GM12872 (cell line): ENCODE measurements at regions not wholly inside any gene's neighbourhood (a gene's known extent, or its start where the extent isn't known, plus 50 kb on each side); places are given as distances from the start of the nearest gene placed in this dataset.

ENCODE experiments used
- TF ChIP-seq, protein P1 (sequence below): IDR thresholded peaks from 3 replicates; pipeline ENCODE4 v1.5.1; 2011; ENCODE audit warnings: low read depth, mild to moderate bottlenecking, low read length, moderate library complexity; ENCODE audit not compliant: insufficient read depth

DNA sequence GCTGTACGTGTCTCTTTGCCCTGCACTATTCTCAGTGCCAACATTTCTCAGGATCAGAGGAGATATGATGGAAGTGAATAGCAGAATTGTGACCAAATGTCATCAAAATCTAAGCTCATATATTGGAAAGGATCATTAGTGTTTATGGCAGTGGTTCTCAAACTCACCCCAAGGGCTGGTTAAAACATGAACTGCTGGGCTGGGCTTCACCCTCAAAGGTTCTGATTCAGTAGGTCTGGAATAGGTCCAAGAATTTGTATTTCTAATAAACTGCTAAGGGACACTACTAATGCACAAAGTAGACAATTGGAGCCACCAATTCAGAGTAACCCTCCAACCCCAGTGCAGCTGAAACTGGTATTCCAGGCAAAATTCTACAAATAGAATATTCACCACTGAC is 317.9 kb upstream of the UBE2E3 start:
- TF ChIP-seq, protein P1, sequence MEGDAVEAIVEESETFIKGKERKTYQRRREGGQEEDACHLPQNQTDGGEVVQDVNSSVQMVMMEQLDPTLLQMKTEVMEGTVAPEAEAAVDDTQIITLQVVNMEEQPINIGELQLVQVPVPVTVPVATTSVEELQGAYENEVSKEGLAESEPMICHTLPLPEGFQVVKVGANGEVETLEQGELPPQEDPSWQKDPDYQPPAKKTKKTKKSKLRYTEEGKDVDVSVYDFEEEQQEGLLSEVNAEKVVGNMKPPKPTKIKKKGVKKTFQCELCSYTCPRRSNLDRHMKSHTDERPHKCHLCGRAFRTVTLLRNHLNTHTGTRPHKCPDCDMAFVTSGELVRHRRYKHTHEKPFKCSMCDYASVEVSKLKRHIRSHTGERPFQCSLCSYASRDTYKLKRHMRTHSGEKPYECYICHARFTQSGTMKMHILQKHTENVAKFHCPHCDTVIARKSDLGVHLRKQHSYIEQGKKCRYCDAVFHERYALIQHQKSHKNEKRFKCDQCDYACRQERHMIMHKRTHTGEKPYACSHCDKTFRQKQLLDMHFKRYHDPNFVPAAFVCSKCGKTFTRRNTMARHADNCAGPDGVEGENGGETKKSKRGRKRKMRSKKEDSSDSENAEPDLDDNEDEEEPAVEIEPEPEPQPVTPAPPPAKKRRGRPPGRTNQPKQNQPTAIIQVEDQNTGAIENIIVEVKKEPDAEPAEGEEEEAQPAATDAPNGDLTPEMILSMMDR, result no peak

DNA sequence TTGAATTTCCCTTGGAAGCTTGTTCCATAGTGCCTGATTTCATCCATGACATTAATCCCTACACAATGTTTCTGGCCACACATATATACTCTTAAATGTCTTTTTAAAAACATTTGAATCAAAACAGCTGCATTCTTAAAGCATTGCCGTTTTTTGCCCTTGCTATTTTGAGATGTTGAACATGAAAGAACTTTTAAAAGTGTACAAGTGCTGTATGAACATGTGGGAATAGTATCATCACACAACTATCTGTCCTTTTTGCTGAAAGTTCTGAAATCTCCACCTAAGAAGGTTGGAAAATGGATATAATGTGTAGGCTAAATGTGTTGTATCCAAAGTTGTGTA is 318.7 kb upstream of the UBE2E3 start:
- TF ChIP-seq, protein P1, result no peak

DNA sequence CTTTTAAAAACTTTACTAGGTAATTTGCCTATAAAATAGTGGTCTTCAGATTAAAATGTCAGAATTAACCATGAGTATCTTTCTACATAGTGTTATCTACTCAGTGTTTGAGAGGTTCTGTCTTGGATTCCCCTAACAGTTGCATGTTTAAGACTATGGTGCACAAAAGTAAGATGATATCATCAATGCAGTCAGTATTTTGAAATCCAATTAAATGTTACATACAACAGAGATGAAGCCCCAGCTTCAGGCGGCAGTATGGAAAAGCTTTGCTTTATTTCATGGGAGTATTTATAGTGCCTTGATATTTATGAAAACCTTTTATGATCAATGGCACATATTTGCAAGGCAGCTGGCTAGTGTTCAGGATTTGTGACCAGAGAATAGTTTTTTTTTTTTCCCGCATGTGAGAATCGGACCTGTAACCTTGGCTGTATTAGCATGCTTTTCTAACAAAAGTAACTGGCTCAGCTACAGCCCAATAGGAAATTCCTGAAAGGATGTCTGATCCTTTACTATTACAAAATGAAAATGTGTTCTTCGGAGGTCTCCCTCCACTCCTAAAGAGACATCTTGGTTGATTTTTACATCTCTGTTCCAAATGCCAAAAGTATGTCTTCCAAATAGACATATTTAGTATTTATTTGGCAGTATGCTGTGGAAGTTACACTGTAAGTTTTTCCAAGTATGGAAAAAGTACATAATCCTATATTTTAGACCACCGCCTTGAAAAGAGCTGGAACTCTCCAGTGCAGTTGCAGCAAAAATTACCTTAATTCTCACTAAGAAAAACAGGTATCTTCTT is 319.3 kb upstream of the UBE2E3 start:
- TF ChIP-seq, protein P1, result no peak

DNA sequence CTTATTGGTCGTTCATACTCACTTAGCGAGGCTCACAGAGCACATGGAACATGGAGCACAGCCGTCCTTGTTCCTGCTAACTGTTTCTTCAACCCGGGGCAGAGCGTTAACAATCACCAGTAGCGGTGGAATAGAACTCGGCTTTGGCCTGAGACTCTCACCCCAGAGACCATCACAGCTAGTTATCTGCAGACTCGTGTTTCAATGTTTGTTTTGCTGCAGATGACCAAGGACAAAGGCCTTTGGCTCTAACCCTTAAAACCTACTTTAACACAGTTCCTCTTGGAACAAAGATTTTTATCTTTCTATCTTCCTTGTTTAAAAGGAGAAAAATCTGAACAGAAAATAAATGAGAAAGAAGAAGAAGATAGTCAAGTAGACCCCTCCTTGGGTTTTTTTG is 320.2 kb upstream of the UBE2E3 start:
- TF ChIP-seq, protein P1, result no peak

DNA sequence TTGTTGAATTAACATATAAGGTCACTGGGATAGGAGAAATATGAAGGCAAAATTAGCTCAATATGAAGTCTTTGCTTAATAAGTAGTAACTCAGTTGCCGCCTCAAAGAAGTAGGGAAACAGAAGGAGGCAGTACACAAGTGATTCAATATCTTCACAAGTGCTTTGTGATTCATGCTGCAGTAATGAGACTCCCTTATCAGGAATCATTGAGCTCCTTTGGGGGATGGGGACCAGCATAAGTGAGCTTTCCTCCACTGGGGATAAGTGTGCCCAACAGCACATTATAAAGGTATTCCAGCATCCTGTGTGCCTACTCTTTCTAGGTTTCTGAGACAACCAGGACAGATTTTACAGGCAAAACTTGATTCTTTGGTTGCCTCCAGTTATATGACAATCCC is 323.4 kb upstream of the UBE2E3 start:
- TF ChIP-seq, protein P1, result no peak

DNA sequence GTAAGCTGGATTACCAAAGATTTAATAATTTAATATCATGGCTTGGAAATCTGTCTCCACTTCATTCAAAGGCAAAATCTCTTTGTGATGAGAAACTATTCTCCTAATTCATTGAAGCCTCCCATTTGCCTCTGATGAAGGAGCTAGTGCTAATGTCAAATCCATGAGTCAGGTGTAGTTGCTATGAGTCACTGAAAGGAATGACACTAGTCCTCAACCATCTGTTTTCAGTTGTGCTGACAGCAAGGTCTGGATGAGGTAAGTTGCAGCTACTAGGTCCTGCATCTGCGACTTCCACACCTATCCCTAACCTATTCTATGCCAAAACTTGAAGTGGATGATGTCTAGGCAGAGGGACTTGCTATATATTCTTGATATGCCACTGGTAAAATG is 324.0 kb upstream of the UBE2E3 start:
- TF ChIP-seq, protein P1, result no peak

DNA sequence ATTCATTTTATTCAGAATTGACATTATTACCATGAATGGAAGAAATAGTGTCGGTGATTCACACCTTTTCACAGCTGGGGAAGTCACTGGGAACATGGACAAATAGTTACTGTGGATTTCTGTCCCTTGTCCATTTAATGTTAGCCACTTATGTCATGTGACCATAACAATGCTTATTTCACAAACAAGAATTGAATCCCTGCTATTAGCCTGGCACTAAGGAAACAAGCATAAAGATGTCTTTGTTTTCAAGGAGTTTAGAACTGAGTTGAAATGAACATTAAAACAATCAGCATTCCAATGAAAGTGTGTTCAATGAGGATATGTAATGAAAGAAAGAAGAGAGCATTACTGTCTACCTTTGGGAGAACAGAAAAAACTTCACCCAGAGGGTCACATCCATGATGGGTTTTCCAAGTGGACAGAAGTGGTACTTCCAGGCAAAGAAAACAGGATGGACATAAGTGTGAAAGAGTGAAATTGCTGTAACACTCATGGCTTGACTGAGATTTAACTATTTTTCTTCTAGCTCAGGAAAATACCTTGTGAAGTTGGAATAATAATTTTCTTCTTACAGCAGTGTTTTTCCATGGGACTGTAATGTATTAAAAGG is 324.5 kb upstream of the UBE2E3 start:
- TF ChIP-seq, protein P1, result no peak
